Loucy (cell line): ENCODE measurements at regions not wholly inside any gene's neighbourhood (a gene's known extent, or its start where the extent isn't known, plus 50 kb on each side); places are given as distances from the start of the nearest gene placed in this dataset.

ENCODE experiments used
- H2AFZ ChIP-seq: fragments of 200-600 bp; sonication (generic); 2 replicates; pipeline ENCODE4 v1.6.0; 2016; ENCODE audit warnings: antibody characterized with exemption, mild to moderate bottlenecking, low read length, moderate library complexity
- H3F3A ChIP-seq: fragments of 200-600 bp; 2 replicates; pipeline ENCODE4 v1.6.0; 2016; ENCODE audit warnings: antibody characterized with exemption, low read depth, mild to moderate bottlenecking
- H3K27me3 ChIP-seq: fragments of 200-600 bp; sonication (generic); 2 replicates; pipeline ENCODE4 v1.6.1; 2014; ENCODE audit warnings: low read length, mild to moderate bottlenecking; ENCODE audit not compliant: insufficient read depth, poor library complexity, severe bottlenecking
- H3K36me3 ChIP-seq: fragments of 200-600 bp; sonication (generic); 2 replicates; pipeline ENCODE4 v1.6.1; 2016; ENCODE audit warnings: low read length; ENCODE audit not compliant: insufficient read depth
- H3K4me1 ChIP-seq: fragments of 200-600 bp; sonication (generic); 2 replicates; pipeline ENCODE4 v1.5.1; 2014; ENCODE audit warnings: low read length, mild to moderate bottlenecking; ENCODE audit not compliant: insufficient read depth, poor library complexity, severe bottlenecking
- H3K4me2 ChIP-seq: fragments of 200-600 bp; sonication (generic); 2 replicates; pipeline ENCODE4 v1.6.0; 2014; ENCODE audit warnings: antibody characterized with exemption, low read length, low read depth, mild to moderate bottlenecking; ENCODE audit not compliant: poor library complexity, severe bottlenecking
- H3K4me3 ChIP-seq: fragments of 200-600 bp; sonication (generic); 2 replicates; pipeline ENCODE4 v1.5.1; 2014; ENCODE audit warnings: low read length, mild to moderate bottlenecking, mixed read lengths; ENCODE audit not compliant: poor library complexity, severe bottlenecking
- H3K79me2 ChIP-seq: fragments of 200-600 bp; sonication (generic); 2 replicates; pipeline ENCODE4 v1.6.1; 2014; ENCODE audit warnings: low read length; ENCODE audit not compliant: insufficient read depth
- H3K9ac ChIP-seq: fragments of 200-600 bp; sonication (generic); 2 replicates; pipeline ENCODE4 v1.6.0; 2014; ENCODE audit warnings: mild to moderate bottlenecking, low read depth, low read length, moderate library complexity; ENCODE audit not compliant: poor library complexity, severe bottlenecking
- H3K9me2 ChIP-seq: fragments of 200-600 bp; sonication (generic); replicated peaks from 2 replicates; pipeline ENCODE4 v1.6.1; 2016; ENCODE audit warnings: low read depth, low read length, mixed read lengths
- H3K9me3 ChIP-seq: fragments of 200-600 bp; sonication (generic); 2 replicates; pipeline ENCODE4 v1.6.1; 2014; ENCODE audit warnings: mild to moderate bottlenecking, antibody characterized with exemption, low read length, low read depth; ENCODE audit not compliant: insufficient read depth
- H4K20me1 ChIP-seq: fragments of 200-600 bp; sonication (generic); 2 replicates; pipeline ENCODE4 v1.6.0; 2014; ENCODE audit warnings: antibody characterized with exemption, low read length, mild to moderate bottlenecking; ENCODE audit not compliant: insufficient read depth, poor library complexity, severe bottlenecking
- CTCF ChIP-seq: fragments of 200-600 bp; sonication (generic); conservative IDR thresholded peaks from 2 replicates; pipeline ENCODE4 v1.5.1; 2014; ENCODE audit warnings: mild to moderate bottlenecking, antibody characterized with exemption, low read length
- EZH2phosphoT487 ChIP-seq: fragments of 200-600 bp; IDR thresholded peaks from 2 replicates; pipeline ENCODE4 v1.6.1; 2018; ENCODE audit warnings: antibody characterized with exemption, mild to moderate bottlenecking, moderate library complexity, borderline replicate concordance

GRCh38 chr17:12537436-12537835, 128.3 kb upstream of the MYOCD start:
- no peak overlapping the region for H3K9ac ChIP-seq
- no peaks in the 10 kb centered on the region; the same call in 1 of the 2 replicates for H3K9me3 ChIP-seq
- H3K36me3 ChIP-seq, result no peaks in the 10 kb centered on the region
- TF ChIP-seq EZH2phosphoT487 (no peak), CTCF (no peak)
- no peak overlapping the region for H3K4me3 ChIP-seq
- no peak overlapping the region for H3K4me2 ChIP-seq
- H2AFZ ChIP-seq, result no peak overlapping the region
- no peaks in the 10 kb centered on the region for H3K9me2 ChIP-seq
- no peaks in the 10 kb centered on the region for H3K27me3 ChIP-seq
- H3K79me2 ChIP-seq, result no peaks in the 10 kb centered on the region
- H3F3A ChIP-seq, result no peaks in the 10 kb centered on the region
- H3K4me1 ChIP-seq, result no peaks in the 10 kb centered on the region
- no peaks in the 10 kb centered on the region for H4K20me1 ChIP-seq

- no peaks in the 10 kb centered on the region for H3K79me2 ChIP-seq
- TF ChIP-seq EZH2phosphoT487, result no peak
- no peak for TF ChIP-seq CTCF
- no peaks in the 10 kb centered on the region; the same call in 1 of the 2 replicates for H3K9me3 ChIP-seq
- H3K4me2 ChIP-seq, result no peak overlapping the region
- no peaks in the 10 kb centered on the region for H3K9me2 ChIP-seq
- H3F3A ChIP-seq, result no peaks in the 10 kb centered on the region
- no peak overlapping the region for H2AFZ ChIP-seq
- no peaks in the 10 kb centered on the region for H3K36me3 ChIP-seq
- no peaks in the 10 kb centered on the region for H4K20me1 ChIP-seq
- H3K4me3 ChIP-seq, result no peak overlapping the region
- H3K27me3 ChIP-seq, result no peaks in the 10 kb centered on the region
- no peak overlapping the region for H3K9ac ChIP-seq
- H3K4me1 ChIP-seq, result no peaks in the 10 kb centered on the region
Observed at GRCh38 chr17:12538003-12538402, 127.7 kb upstream of the MYOCD start.

- no peak overlapping the region for H2AFZ ChIP-seq
- no peak overlapping the region for H3K4me3 ChIP-seq
- H3K9me3 ChIP-seq, result no peaks in the 10 kb centered on the region
- no peaks in the 10 kb centered on the region for H3K4me1 ChIP-seq
- H3K9me2 ChIP-seq, result no peaks in the 10 kb centered on the region
- H3K79me2 ChIP-seq, result no peaks in the 10 kb centered on the region
- H3K36me3 ChIP-seq, result no peaks in the 10 kb centered on the region
- no peak overlapping the region for H3K9ac ChIP-seq
- H4K20me1 ChIP-seq, result no peaks in the 10 kb centered on the region
- H3K27me3 ChIP-seq, result no peaks in the 10 kb centered on the region
- H3K4me2 ChIP-seq, result no peak overlapping the region
- TF ChIP-seq EZH2phosphoT487 (no peak), CTCF (peak; percentile 63)
- H3F3A ChIP-seq, result no peaks in the 10 kb centered on the region
Observed at GRCh38 chr17:12545877-12546513, 119.7 kb upstream of the MYOCD start.
